ENCODE measurements at regions not wholly inside any gene's neighbourhood (a gene's known extent, or its start where the extent isn't known, plus 50 kb on each side); places are given as distances from the start of the nearest gene placed in this dataset.

- TF ChIP-seq ZNF664 (tag by site-specific recombination; IDR thresholded peaks at IDR 0.05) (no peak), ZNF274 (IDR thresholded peaks at IDR 0.05; ENCODE audit: low read length) (no peak), ZNF274 (tag by site-specific recombination; IDR thresholded peaks at IDR 0.05; ENCODE audit: borderline replicate concordance) (no peak), ZNF610 (tag by site-specific recombination; IDR thresholded peaks at IDR 0.05; ENCODE audit: borderline replicate concordance) (no peak), YY1 (tag by site-specific recombination; IDR thresholded peaks at IDR 0.05) (no peak), TSHZ1 (tag by site-specific recombination; IDR thresholded peaks at IDR 0.05; ENCODE audit: borderline replicate concordance) (no peak), ZFP37 (tag by site-specific recombination; IDR thresholded peaks at IDR 0.05) (no peak), ZNF354C (tag by site-specific recombination; IDR thresholded peaks at IDR 0.05; ENCODE audit: borderline replicate concordance, low read depth) (no peak), ZEB2 (tag by site-specific recombination; IDR thresholded peaks at IDR 0.05) (no peak), ZNF548 (tag by site-specific recombination; IDR thresholded peaks at IDR 0.05) (no peak), ZSCAN18 (tag by site-specific recombination; IDR thresholded peaks at IDR 0.05) (no peak)
- TF ChIP-seq, protein P1, sequence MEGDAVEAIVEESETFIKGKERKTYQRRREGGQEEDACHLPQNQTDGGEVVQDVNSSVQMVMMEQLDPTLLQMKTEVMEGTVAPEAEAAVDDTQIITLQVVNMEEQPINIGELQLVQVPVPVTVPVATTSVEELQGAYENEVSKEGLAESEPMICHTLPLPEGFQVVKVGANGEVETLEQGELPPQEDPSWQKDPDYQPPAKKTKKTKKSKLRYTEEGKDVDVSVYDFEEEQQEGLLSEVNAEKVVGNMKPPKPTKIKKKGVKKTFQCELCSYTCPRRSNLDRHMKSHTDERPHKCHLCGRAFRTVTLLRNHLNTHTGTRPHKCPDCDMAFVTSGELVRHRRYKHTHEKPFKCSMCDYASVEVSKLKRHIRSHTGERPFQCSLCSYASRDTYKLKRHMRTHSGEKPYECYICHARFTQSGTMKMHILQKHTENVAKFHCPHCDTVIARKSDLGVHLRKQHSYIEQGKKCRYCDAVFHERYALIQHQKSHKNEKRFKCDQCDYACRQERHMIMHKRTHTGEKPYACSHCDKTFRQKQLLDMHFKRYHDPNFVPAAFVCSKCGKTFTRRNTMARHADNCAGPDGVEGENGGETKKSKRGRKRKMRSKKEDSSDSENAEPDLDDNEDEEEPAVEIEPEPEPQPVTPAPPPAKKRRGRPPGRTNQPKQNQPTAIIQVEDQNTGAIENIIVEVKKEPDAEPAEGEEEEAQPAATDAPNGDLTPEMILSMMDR (tag by site-specific recombination; IDR thresholded peaks at IDR 0.05) = no peak
- TF ChIP-seq, protein P2, sequence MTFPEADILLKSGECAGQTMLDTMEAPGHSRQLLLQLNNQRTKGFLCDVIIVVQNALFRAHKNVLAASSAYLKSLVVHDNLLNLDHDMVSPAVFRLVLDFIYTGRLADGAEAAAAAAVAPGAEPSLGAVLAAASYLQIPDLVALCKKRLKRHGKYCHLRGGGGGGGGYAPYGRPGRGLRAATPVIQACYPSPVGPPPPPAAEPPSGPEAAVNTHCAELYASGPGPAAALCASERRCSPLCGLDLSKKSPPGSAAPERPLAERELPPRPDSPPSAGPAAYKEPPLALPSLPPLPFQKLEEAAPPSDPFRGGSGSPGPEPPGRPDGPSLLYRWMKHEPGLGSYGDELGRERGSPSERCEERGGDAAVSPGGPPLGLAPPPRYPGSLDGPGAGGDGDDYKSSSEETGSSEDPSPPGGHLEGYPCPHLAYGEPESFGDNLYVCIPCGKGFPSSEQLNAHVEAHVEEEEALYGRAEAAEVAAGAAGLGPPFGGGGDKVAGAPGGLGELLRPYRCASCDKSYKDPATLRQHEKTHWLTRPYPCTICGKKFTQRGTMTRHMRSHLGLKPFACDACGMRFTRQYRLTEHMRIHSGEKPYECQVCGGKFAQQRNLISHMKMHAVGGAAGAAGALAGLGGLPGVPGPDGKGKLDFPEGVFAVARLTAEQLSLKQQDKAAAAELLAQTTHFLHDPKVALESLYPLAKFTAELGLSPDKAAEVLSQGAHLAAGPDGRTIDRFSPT (tag by site-specific recombination; IDR thresholded peaks at IDR 0.05) = no peak
- TF ChIP-seq, protein P3, sequence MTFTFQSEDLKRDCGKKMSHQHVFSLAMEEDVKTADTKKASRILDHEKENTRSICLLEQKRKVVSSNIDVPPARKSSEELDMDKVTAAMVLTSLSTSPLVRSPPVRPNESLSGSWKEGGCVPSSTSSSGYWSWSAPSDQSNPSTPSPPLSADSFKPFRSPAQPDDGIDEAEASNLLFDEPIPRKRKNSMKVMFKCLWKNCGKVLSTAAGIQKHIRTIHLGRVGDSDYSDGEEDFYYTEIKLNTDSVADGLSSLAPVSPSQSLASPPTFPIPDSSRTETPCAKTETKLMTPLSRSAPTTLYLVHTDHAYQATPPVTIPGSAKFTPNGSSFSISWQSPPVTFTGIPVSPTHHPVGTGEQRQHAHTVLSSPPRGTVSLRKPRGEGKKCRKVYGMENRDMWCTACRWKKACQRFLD (tag by site-specific recombination; IDR thresholded peaks at IDR 0.05) = no peak
- TF ChIP-seq, protein P4, sequence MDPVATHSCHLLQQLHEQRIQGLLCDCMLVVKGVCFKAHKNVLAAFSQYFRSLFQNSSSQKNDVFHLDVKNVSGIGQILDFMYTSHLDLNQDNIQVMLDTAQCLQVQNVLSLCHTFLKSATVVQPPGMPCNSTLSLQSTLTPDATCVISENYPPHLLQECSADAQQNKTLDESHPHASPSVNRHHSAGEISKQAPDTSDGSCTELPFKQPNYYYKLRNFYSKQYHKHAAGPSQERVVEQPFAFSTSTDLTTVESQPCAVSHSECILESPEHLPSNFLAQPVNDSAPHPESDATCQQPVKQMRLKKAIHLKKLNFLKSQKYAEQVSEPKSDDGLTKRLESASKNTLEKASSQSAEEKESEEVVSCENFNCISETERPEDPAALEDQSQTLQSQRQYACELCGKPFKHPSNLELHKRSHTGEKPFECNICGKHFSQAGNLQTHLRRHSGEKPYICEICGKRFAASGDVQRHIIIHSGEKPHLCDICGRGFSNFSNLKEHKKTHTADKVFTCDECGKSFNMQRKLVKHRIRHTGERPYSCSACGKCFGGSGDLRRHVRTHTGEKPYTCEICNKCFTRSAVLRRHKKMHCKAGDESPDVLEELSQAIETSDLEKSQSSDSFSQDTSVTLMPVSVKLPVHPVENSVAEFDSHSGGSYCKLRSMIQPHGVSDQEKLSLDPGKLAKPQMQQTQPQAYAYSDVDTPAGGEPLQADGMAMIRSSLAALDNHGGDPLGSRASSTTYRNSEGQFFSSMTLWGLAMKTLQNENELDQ (tag by site-specific recombination; IDR thresholded peaks at IDR 0.05; ENCODE audit: low read depth) = no peak
Observed at GRCh38 chr13:50229960-50230661, 214.9 kb downstream of the KCNRG start.

All from HEK293 (cell line).